ENCODE measurements at regions not wholly inside any gene's neighbourhood (a gene's known extent, or its start where the extent isn't known, plus 50 kb on each side); places are given as distances from the start of the nearest gene placed in this dataset.

DNA sequence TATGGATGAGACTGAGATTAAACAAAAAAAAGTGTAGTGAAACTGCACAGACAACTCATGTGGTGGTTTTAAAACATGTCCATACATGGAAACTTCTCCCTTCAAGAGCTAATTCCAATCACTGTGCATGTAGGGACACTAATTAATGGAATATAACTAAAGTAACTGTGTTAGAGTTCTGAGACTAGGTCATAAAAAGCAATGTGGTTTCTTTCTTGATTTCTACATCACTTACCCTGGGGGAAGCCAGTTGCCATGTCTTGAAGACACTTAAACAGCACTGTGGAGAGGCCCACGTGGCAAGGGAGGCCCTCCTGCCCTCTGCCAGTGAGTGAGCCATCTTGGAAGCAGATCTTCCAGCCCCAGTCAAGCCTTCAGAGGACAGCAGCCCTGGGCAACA is 118.2 kb upstream of the DST start:
- no peak for TF ChIP-seq EZH2 (IDR thresholded peaks at IDR 0.05; ENCODE audit: borderline replicate concordance, control insufficient read depth, low read depth, low read length)
- TF ChIP-seq SMC3 (IDR thresholded peaks at IDR 0.05; ENCODE audit: borderline replicate concordance, low read length): no peak
- no peak for TF ChIP-seq HDAC2 (IDR thresholded peaks at IDR 0.05)
- no peak for TF ChIP-seq SIX5 (IDR thresholded peaks at IDR 0.05; ENCODE audit: low read depth, low read length, severe bottlenecking)
- TF ChIP-seq, protein P1, sequence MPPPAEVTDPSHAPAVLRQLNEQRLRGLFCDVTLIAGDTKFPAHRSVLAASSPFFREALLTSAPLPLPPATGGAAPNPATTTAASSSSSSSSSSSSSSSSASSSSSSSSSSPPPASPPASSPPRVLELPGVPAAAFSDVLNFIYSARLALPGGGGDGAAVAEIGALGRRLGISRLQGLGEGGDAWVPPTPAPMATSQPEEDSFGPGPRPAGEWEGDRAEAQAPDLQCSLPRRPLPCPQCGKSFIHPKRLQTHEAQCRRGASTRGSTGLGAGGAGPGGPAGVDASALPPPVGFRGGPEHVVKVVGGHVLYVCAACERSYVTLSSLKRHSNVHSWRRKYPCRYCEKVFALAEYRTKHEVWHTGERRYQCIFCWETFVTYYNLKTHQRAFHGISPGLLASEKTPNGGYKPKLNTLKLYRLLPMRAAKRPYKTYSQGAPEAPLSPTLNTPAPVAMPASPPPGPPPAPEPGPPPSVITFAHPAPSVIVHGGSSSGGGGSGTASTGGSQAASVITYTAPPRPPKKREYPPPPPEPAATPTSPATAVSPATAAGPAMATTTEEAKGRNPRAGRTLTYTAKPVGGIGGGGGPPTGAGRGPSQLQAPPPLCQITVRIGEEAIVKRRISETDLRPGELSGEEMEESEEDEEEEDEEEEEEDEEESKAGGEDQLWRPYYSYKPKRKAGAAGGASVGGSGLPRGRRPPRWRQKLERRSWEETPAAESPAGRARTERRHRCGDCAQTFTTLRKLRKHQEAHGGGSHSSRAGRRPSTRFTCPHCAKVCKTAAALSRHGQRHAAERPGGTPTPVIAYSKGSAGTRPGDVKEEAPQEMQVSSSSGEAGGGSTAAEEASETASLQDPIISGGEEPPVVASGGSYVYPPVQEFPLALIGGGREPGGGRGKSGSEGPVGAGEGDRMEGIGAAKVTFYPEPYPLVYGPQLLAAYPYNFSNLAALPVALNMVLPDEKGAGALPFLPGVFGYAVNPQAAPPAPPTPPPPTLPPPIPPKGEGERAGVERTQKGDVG (CRISPR knock-in tag; IDR thresholded peaks at IDR 0.05): no peak
- TF ChIP-seq, protein P2, sequence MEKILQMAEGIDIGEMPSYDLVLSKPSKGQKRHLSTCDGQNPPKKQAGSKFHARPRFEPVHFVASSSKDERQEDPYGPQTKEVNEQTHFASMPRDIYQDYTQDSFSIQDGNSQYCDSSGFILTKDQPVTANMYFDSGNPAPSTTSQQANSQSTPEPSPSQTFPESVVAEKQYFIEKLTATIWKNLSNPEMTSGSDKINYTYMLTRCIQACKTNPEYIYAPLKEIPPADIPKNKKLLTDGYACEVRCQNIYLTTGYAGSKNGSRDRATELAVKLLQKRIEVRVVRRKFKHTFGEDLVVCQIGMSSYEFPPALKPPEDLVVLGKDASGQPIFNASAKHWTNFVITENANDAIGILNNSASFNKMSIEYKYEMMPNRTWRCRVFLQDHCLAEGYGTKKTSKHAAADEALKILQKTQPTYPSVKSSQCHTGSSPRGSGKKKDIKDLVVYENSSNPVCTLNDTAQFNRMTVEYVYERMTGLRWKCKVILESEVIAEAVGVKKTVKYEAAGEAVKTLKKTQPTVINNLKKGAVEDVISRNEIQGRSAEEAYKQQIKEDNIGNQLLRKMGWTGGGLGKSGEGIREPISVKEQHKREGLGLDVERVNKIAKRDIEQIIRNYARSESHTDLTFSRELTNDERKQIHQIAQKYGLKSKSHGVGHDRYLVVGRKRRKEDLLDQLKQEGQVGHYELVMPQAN (conservative IDR thresholded peaks at IDR 0.05): no peak
- peak; percentile 54; the same call in 1 of the 2 replicates for TF ChIP-seq YY1 (IDR thresholded peaks at IDR 0.05; ENCODE audit: low read depth, low read length)
- no peak for TF ChIP-seq JUND (IDR thresholded peaks at IDR 0.05; ENCODE audit: low read depth, low read length)
